Muscle layer of colon (tissue), 2 donors: ENCODE measurements at regions not wholly inside any gene's neighbourhood (a gene's known extent, or its start where the extent isn't known, plus 50 kb on each side); places are given as distances from the start of the nearest gene placed in this dataset.
A peak's percentile ranks its signal among the peaks of the same experiment; 100 is the strongest.

ENCODE experiments used
- H3K27ac ChIP-seq: one replicate; pipeline ENCODE4 v1.7.0; 2013; ENCODE audit warnings: low read depth, mild to moderate bottlenecking, low read length, moderate library complexity
- H3K27me3 ChIP-seq, 2 donors: one replicate each; pipeline ENCODE4 v1.7.0; 2013; ENCODE audit warnings: low read length in 2 of 2, mild to moderate bottlenecking in 2 of 2; ENCODE audit not compliant: insufficient read depth in 2 of 2, control insufficient read depth in 1 of 2
- H3K36me3 ChIP-seq: one replicate; pipeline ENCODE4 v1.7.0; 2013; ENCODE audit warnings: mild to moderate bottlenecking, low read length; ENCODE audit not compliant: insufficient read depth
- H3K4me1 ChIP-seq: one replicate; pipeline ENCODE4 v1.7.0; 2013; ENCODE audit warnings: mild to moderate bottlenecking, low read length; ENCODE audit not compliant: insufficient read depth
- H3K4me3 ChIP-seq, 2 donors: one replicate each; pipeline ENCODE4 v1.7.0; 2013; ENCODE audit warnings: low read length in 2 of 2, low read depth in 1 of 2, mild to moderate bottlenecking in 1 of 2, moderate library complexity in 1 of 2
- H3K9ac ChIP-seq: one replicate; pipeline ENCODE4 v1.7.0; 2013; ENCODE audit warnings: low read length
- H3K9me3 ChIP-seq: one replicate; pipeline ENCODE4 v1.7.0; 2013; ENCODE audit warnings: mild to moderate bottlenecking, low read length
- donor health status: abdominal sarcoma.
- donor health status: Adenocarcinoma of cecum.

- H3K36me3 ChIP-seq: no peaks in the 10 kb centered on the region
- no peak overlapping the region for H3K27ac ChIP-seq
- peaks cover 29% of the 10 kb centered on the region for H3K4me1 ChIP-seq
- no peak overlapping the region for H3K9ac ChIP-seq
- H3K27me3 ChIP-seq: no peaks in the 10 kb centered on the region
- no peak overlapping the region for H3K4me3 ChIP-seq
- H3K9me3 ChIP-seq: no peaks in the 10 kb centered on the region
Observed at GRCh38 chr4:140255467-140255866, 101.5 kb upstream of the MAML3 start.

GRCh38 chr4:140254651-140255299, 100.8 kb upstream of the MAML3 start:
- no peaks in the 10 kb centered on the region for H3K27me3 ChIP-seq
- no peak overlapping the region for H3K27ac ChIP-seq
- no peak overlapping the region for H3K4me3 ChIP-seq
- H3K9me3 ChIP-seq: no peaks in the 10 kb centered on the region
- H3K9ac ChIP-seq: no peak overlapping the region
- H3K4me1 ChIP-seq: peaks cover 29% of the 10 kb centered on the region
- no peaks in the 10 kb centered on the region for H3K36me3 ChIP-seq

- Histone ChIP-seq H3K9me3 (no peaks in the 10 kb centered on the region), H3K27ac (peak overlapping the region; percentile 80), H3K27me3 (no peaks in the 10 kb centered on the region), H3K36me3 (no peaks in the 10 kb centered on the region), H3K4me3 (peak overlapping the region in 1 of 2 donors; percentile 19), H3K4me1 (peaks cover 35% of the 10 kb centered on the region), H3K9ac (no peak overlapping the region)
Observed at GRCh38 chr4:140253556-140254027, 99.6 kb upstream of the MAML3 start.

GRCh38 chr4:140252742-140253555, 99.0 kb upstream of the MAML3 start:
- Histone ChIP-seq H3K36me3 (no peaks in the 10 kb centered on the region), H3K4me1 (peaks cover 34% of the 10 kb centered on the region), H3K27me3 (no peaks in the 10 kb centered on the region), H3K9ac (no peak overlapping the region), H3K27ac (peak overlapping the region; percentile 80), H3K4me3 (peak overlapping the region; percentile 28 to 62), H3K9me3 (no peaks in the 10 kb centered on the region)

GRCh38 chr4:140252141-140252741, 98.3 kb upstream of the MAML3 start:
- Histone ChIP-seq H3K36me3 (no peaks in the 10 kb centered on the region), H3K27ac (peak overlapping the region; percentile 80), H3K9me3 (no peaks in the 10 kb centered on the region), H3K4me3 (peak overlapping the region; percentile 28 to 62), H3K27me3 (no peaks in the 10 kb centered on the region), H3K9ac (no peak overlapping the region), H3K4me1 (peaks cover 27% of the 10 kb centered on the region)

GRCh38 chr4:140251571-140251970, 97.6 kb upstream of the MAML3 start:
- H3K9ac ChIP-seq: no peak overlapping the region
- H3K9me3 ChIP-seq: no peaks in the 10 kb centered on the region
- H3K27ac ChIP-seq: no peak overlapping the region
- H3K36me3 ChIP-seq: no peaks in the 10 kb centered on the region
- peaks cover 21% of the 10 kb centered on the region for H3K4me1 ChIP-seq
- H3K4me3 ChIP-seq: no peak overlapping the region
- no peaks in the 10 kb centered on the region for H3K27me3 ChIP-seq

GRCh38 chr4:140250989-140251552, 97.1 kb upstream of the MAML3 start:
- H3K27ac ChIP-seq: no peak overlapping the region

GRCh38 chr4:140249351-140249750, 95.4 kb upstream of the MAML3 start:
- H3K27ac ChIP-seq: peak overlapping the region; percentile 19
- no peaks in the 10 kb centered on the region for H3K9me3 ChIP-seq
- H3K9ac ChIP-seq: no peak overlapping the region
- H3K27me3 ChIP-seq: no peaks in the 10 kb centered on the region
- H3K4me3 ChIP-seq: no peak overlapping the region
- no peaks in the 10 kb centered on the region for H3K36me3 ChIP-seq
- peaks cover 22% of the 10 kb centered on the region for H3K4me1 ChIP-seq

More at GRCh38 chr4:140250989-140251552, 97.1 kb upstream of the MAML3 start:
- H3K9me3 ChIP-seq: no peaks in the 10 kb centered on the region
- H3K9ac ChIP-seq: no peak overlapping the region
- H3K4me1 ChIP-seq: peaks cover 21% of the 10 kb centered on the region
- no peak overlapping the region for H3K4me3 ChIP-seq
- no peaks in the 10 kb centered on the region for H3K36me3 ChIP-seq
- no peaks in the 10 kb centered on the region for H3K27me3 ChIP-seq

- H3K27me3 ChIP-seq: no peaks in the 10 kb centered on the region
- H3K4me1 ChIP-seq: peaks cover 33% of the 10 kb centered on the region
- no peaks in the 10 kb centered on the region for H3K9me3 ChIP-seq
- H3K36me3 ChIP-seq: no peaks in the 10 kb centered on the region
- no peak overlapping the region for H3K4me3 ChIP-seq
- H3K9ac ChIP-seq: no peak overlapping the region
- H3K27ac ChIP-seq: no peak overlapping the region
Observed at GRCh38 chr4:140247237-140247636, 93.3 kb upstream of the MAML3 start.

GRCh38 chr4:140246216-140246615, 92.2 kb upstream of the MAML3 start:
- Histone ChIP-seq H3K9ac (no peak overlapping the region), H3K27me3 (no peaks in the 10 kb centered on the region), H3K4me3 (no peak overlapping the region), H3K4me1 (peaks cover 26% of the 10 kb centered on the region), H3K27ac (no peak overlapping the region), H3K36me3 (no peaks in the 10 kb centered on the region), H3K9me3 (no peaks in the 10 kb centered on the region)

GRCh38 chr4:140244328-140244727, 90.3 kb upstream of the MAML3 start:
- Histone ChIP-seq H3K4me1 (peaks cover 26% of the 10 kb centered on the region), H3K36me3 (no peaks in the 10 kb centered on the region), H3K27me3 (no peaks in the 10 kb centered on the region), H3K4me3 (no peak overlapping the region), H3K9ac (no peak overlapping the region), H3K9me3 (no peaks in the 10 kb centered on the region), H3K27ac (no peak overlapping the region)
